H1 (cell line): ENCODE measurements at regions not wholly inside any gene's neighbourhood (a gene's known extent, or its start where the extent isn't known, plus 50 kb on each side); places are given as distances from the start of the nearest gene placed in this dataset.

Experiments used
- CTCF ChIA-PET: fragments of 300-600 bp; sonication (Branson Sonifier 250); formaldehyde crosslinking; loops from one replicate; lab custom pipeline; 2021; ENCODE audit not compliant: partially characterized antibody; lab: Charles Lee
- POLR2A ChIA-PET: fragments of 300-600 bp; sonication (Branson Sonifier 250); formaldehyde crosslinking; loops from one replicate; lab custom pipeline; 2021; ENCODE audit warnings: inconsistent platforms; ENCODE audit not compliant: partially characterized antibody; lab: Charles Lee
- DNase-seq, 2 experiments: peaks; one replicate each; pipeline versions ENCODE4 v3.0.0 to v3.0.0-alpha.2; 2010 to 2022; ENCODE audit warnings: low spot score in 2 of 2, low read depth in 1 of 2, mixed read lengths in 1 of 2
- FAIRE-seq: peaks from 2 replicates; lab custom pipeline; 2011; peaks lifted over from hg19 to GRCh38; lab: Jason Lieb, UNC
- H2AFZ ChIP-seq: 2 replicates; pipeline ENCODE4 v1.8.1; 2012; ENCODE audit warnings: low read length, inconsistent platforms
- H2AK5ac ChIP-seq: 2 replicates; pipeline ENCODE4 v1.6.1; 2013; ENCODE audit warnings: low read depth, low read length
- H2BK120ac ChIP-seq: replicated peaks from 2 replicates; pipeline ENCODE3; 2013; ENCODE audit warnings: low read depth, low read length, inconsistent platforms
- H2BK12ac ChIP-seq: 2 replicates; pipeline ENCODE4 v1.6.1; 2013; ENCODE audit warnings: low read depth, low read length
- H2BK15ac ChIP-seq: 2 replicates; pipeline ENCODE4 v1.6.1; 2013; ENCODE audit warnings: low read length
- H2BK20ac ChIP-seq: 2 replicates; pipeline ENCODE4 v1.6.1; 2013; ENCODE audit warnings: low read length
- H2BK5ac ChIP-seq: 2 replicates; pipeline ENCODE4 v1.6.1; 2013; ENCODE audit warnings: low read depth, low read length
- H3K14ac ChIP-seq: 2 replicates; pipeline ENCODE4 v1.6.1; 2013; ENCODE audit warnings: inconsistent platforms; ENCODE audit not compliant: insufficient read length
- H3K18ac ChIP-seq: 2 replicates; pipeline ENCODE4 v1.6.1; 2013; ENCODE audit warnings: low read length; ENCODE audit errors: extremely low read depth
- H3K23ac ChIP-seq: 2 replicates; pipeline ENCODE4 v1.6.1; 2013; ENCODE audit warnings: inconsistent platforms; ENCODE audit not compliant: insufficient read length
- H3K23me2 ChIP-seq: 2 replicates; pipeline ENCODE4 v1.6.1; 2013; ENCODE audit warnings: low read depth, low read length
- H3K27ac ChIP-seq: 2 replicates; pipeline ENCODE4 v1.6.1; 2011; ENCODE audit warnings: low read depth, low read length, inconsistent platforms
- H3K27me3 ChIP-seq, 4 experiments: replicated peaks in 1 of 4; 1 replicate in 1 of 4; 2 replicates in 3 of 4; pipeline versions ENCODE4 v1.6.1 to v1.8.1; 2011 to 2013; ENCODE audit warnings: low read length in 3 of 4, mild to moderate bottlenecking in 3 of 4, inconsistent platforms in 2 of 4, mixed read lengths in 2 of 4, moderate library complexity in 1 of 4; ENCODE audit not compliant: control insufficient read depth in 3 of 4, insufficient read depth in 3 of 4; ENCODE audit errors: extremely low read depth in 1 of 4
- H3K36me3 ChIP-seq, 4 experiments: 2 replicates each; pipeline versions ENCODE4 v1.6.1 to v1.8.1; 2011 to 2013; ENCODE audit warnings: mild to moderate bottlenecking in 4 of 4, low read length in 3 of 4, moderate library complexity in 2 of 4, control low read depth in 1 of 4, inconsistent platforms in 1 of 4; ENCODE audit not compliant: insufficient read depth in 4 of 4, control insufficient read depth in 2 of 4
- H3K4ac ChIP-seq: replicated peaks from 2 replicates; pipeline ENCODE3; 2013; ENCODE audit warnings: low read length, low read depth, mixed read lengths, inconsistent platforms; ENCODE audit not compliant: insufficient read length
- H3K4me1 ChIP-seq, 4 experiments: replicated peaks in 1 of 4; 1 replicate in 1 of 4; 2 replicates in 3 of 4; pipeline versions ENCODE4 v1.6.1 to v1.8.1; 2011 to 2013; ENCODE audit warnings: low read length in 3 of 4, inconsistent platforms in 2 of 4, mixed read lengths in 1 of 4; ENCODE audit not compliant: insufficient read depth in 4 of 4, control insufficient read depth in 3 of 4
- H3K4me2 ChIP-seq, 2 experiments: 2 replicates each; pipeline versions ENCODE4 v1.6.1 to v1.8.1; 2011 to 2013; ENCODE audit warnings: low read depth in 2 of 2, low read length in 2 of 2, control low read depth in 1 of 2, inconsistent platforms in 1 of 2, mild to moderate bottlenecking in 1 of 2; ENCODE audit not compliant: insufficient read depth in 1 of 2
- H3K4me3 ChIP-seq, 4 experiments: fragments of 200-600, 300-600 bp in 1 of 4; sonication (generic), shearing (Covaris generic), sonication (Bioruptor Twin) in 1 of 4; 2 replicates each; pipeline versions ENCODE4 v1.5.1 to v1.8.1; 2011 to 2016; ENCODE audit warnings: low read length in 4 of 4, low read depth in 3 of 4, control low read depth in 2 of 4, inconsistent platforms in 2 of 4, mild to moderate bottlenecking in 2 of 4, mixed read lengths in 1 of 4, moderate library complexity in 1 of 4; ENCODE audit not compliant: insufficient read depth in 2 of 4; ENCODE audit errors: extremely low read depth in 1 of 4
- H3K56ac ChIP-seq: replicated peaks from 2 replicates; pipeline ENCODE3; 2013; ENCODE audit warnings: low read depth, mild to moderate bottlenecking, mixed read lengths, low read length, inconsistent platforms; ENCODE audit not compliant: insufficient read length
- H3K79me1 ChIP-seq: 2 replicates; pipeline ENCODE4 v1.6.1; 2013; ENCODE audit warnings: low read depth, low read length, control low read depth
- H3K79me2 ChIP-seq, 2 experiments: 2 replicates each; pipeline versions ENCODE4 v1.6.1 to v1.8.1; 2012 to 2013; ENCODE audit warnings: low read length in 2 of 2, mild to moderate bottlenecking in 2 of 2, inconsistent platforms in 1 of 2; ENCODE audit not compliant: insufficient read depth in 2 of 2, control insufficient read depth in 1 of 2
- H3K9ac ChIP-seq, 4 experiments: replicated peaks in 1 of 4; 1 replicate in 1 of 4; 2 replicates in 3 of 4; pipeline versions ENCODE4 v1.6.1 to v1.8.1; 2011 to 2013; ENCODE audit warnings: low read depth in 3 of 4, low read length in 3 of 4, control low read depth in 2 of 4, mild to moderate bottlenecking in 2 of 4, moderate library complexity in 2 of 4, inconsistent platforms in 1 of 4; ENCODE audit errors: extremely low read depth in 1 of 4
- H3K9me3 ChIP-seq, 2 experiments: 2 replicates each; pipeline versions ENCODE4 v1.6.1 to v1.8.1; 2012 to 2013; ENCODE audit warnings: mild to moderate bottlenecking in 2 of 2, moderate library complexity in 2 of 2, control low read depth in 1 of 2, inconsistent platforms in 1 of 2, low read depth in 1 of 2, low read length in 1 of 2, mixed read lengths in 1 of 2; ENCODE audit not compliant: insufficient read depth in 2 of 2
- H4K20me1 ChIP-seq, 2 experiments: replicated peaks in 1 of 2; 2 replicates each; pipeline versions ENCODE3 to v1.8.1; 2011 to 2013; ENCODE audit warnings: inconsistent platforms in 2 of 2, low read length in 2 of 2, mild to moderate bottlenecking in 1 of 2; ENCODE audit not compliant: insufficient read depth in 2 of 2, control insufficient read depth in 1 of 2
- H4K5ac ChIP-seq: 2 replicates; pipeline ENCODE4 v1.6.1; 2013; ENCODE audit warnings: low read length, low read depth, mixed read lengths, inconsistent platforms; ENCODE audit not compliant: insufficient read length
- H4K8ac ChIP-seq: 2 replicates; pipeline ENCODE4 v1.8.0; 2013; ENCODE audit warnings: mild to moderate bottlenecking, moderate library complexity, low read length, inconsistent platforms; ENCODE audit not compliant: insufficient read depth; ENCODE audit errors: extremely low read depth
- H4K91ac ChIP-seq: replicated peaks from 2 replicates; pipeline ENCODE3; 2013; ENCODE audit warnings: low read length, mixed read lengths, inconsistent platforms; ENCODE audit not compliant: insufficient read length
- BRCA1 ChIP-seq: IDR thresholded peaks from 2 replicates; pipeline ENCODE4 v1.6.1; 2012; ENCODE audit warnings: low read depth, low read length, improper control_type of control experiment
- FOSL1 ChIP-seq: IDR thresholded peaks from 2 replicates; pipeline ENCODE4 v1.6.1; 2011; ENCODE audit warnings: mild to moderate bottlenecking, low read depth, low read length, moderate library complexity; ENCODE audit not compliant: insufficient read depth
- GABPA ChIP-seq: IDR thresholded peaks from 2 replicates; pipeline ENCODE4 v1.6.1; 2011; ENCODE audit warnings: mild to moderate bottlenecking, low read length, moderate library complexity, borderline replicate concordance; ENCODE audit not compliant: insufficient read depth
- MAFK ChIP-seq: IDR thresholded peaks from 2 replicates; pipeline ENCODE4 v1.6.1; 2012; ENCODE audit warnings: low read depth, mild to moderate bottlenecking, improper control_type of control experiment, low read length
- USF2 ChIP-seq: IDR thresholded peaks from 2 replicates; pipeline ENCODE4 v1.6.1; 2011; ENCODE audit warnings: low read length, improper control_type of control experiment
- ZNF274 ChIP-seq: IDR thresholded peaks from 2 replicates; pipeline ENCODE4 v1.7.0; 2012; ENCODE audit warnings: low read length, borderline replicate concordance; ENCODE audit errors: extremely low read depth
- WGBS, 2 experiments: shearing (Covaris generic) in 1 of 2; methylation state at CpG; one replicate each; pipeline versions ENCODE4 v1.1.6 to v1.1.7; 2013 to 2015; ENCODE audit warnings: low lambda C conversion rate in 2 of 2, mixed read lengths in 2 of 2, inconsistent platforms in 1 of 2, low coverage in 1 of 2, missing lambda C conversion rate in 1 of 2; ENCODE audit not compliant: insufficient replicate concordance in 2 of 2, insufficient coverage in 1 of 2, insufficient read length in 1 of 2; ENCODE audit errors: extremely low coverage in 1 of 2, missing lambda C conversion rate in 1 of 2; 5-methylcytosine and 5-hydroxymethylcytosine counted together

GRCh38 chr2:8152392-8153257 is 529.2 kb upstream of the ID2 start:
- DNase-seq = no peak
- H2AFZ ChIP-seq = no peak overlapping the region
- no peak overlapping the region for H3K4ac ChIP-seq
- H2BK5ac ChIP-seq = no peak overlapping the region
- no peak overlapping the region for H3K4me2 ChIP-seq
- no peak overlapping the region for H3K4me3 ChIP-seq
- H4K8ac ChIP-seq = peak overlapping the region; percentile 4; the same call in 1 of the 2 replicates
- ChIA-PET POLR2A (no interaction called here), CTCF (interaction anchor here (0.7 kb wide), 1 partner anchor 653 kb away, joined by 3 read pairs; no protein-coding TSS in a partner anchor)
- 0 out of 2 replicates have a peak overlapping the region, but pooled peaks have one; percentile 21 for H2BK20ac ChIP-seq
- H3K27me3 ChIP-seq = no peaks in the 10 kb centered on the region
- no peak overlapping the region for H3K56ac ChIP-seq
- no peaks in the 10 kb centered on the region for H4K20me1 ChIP-seq
- H2AK5ac ChIP-seq = no peak overlapping the region
- no peak overlapping the region for H2BK120ac ChIP-seq
- H3K4me1 ChIP-seq = no peaks in the 10 kb centered on the region; a peak in 1 of 7 replicates
- no peaks in the 10 kb centered on the region for H3K79me2 ChIP-seq
- no peak for FAIRE-seq
- no peak overlapping the region for H3K27ac ChIP-seq
- H2BK15ac ChIP-seq = peak overlapping the region; percentile 13; the same call in 1 of the 2 replicates
- no peaks in the 10 kb centered on the region; the same call in 1 of the 2 replicates for H3K79me1 ChIP-seq
- no peaks in the 10 kb centered on the region for H3K36me3 ChIP-seq
- no peaks in the 10 kb centered on the region for H3K9me3 ChIP-seq
- TF ChIP-seq MAFK (no peak), GABPA (no peak), BRCA1 (no peak), FOSL1 (no peak), USF2 (no peak), ZNF274 (no peak)
- 92% methylated on average over 11 of the region's 11 CpGs; no CpG with 5 or more reads in 1 of the 2 experiments for WGBS, 2 experiments
- H3K9ac ChIP-seq = no peak overlapping the region
- no peak overlapping the region; the same call in 1 of the 2 replicates for H2BK12ac ChIP-seq
- no peak overlapping the region for H4K91ac ChIP-seq
- no peak overlapping the region for H3K14ac ChIP-seq
- no peaks in the 10 kb centered on the region; the same call in 1 of the 2 replicates for H3K23me2 ChIP-seq
- no peak overlapping the region for H3K23ac ChIP-seq
- no peak overlapping the region for H3K18ac ChIP-seq
- no peak overlapping the region for H4K5ac ChIP-seq
